GM19043 (cell line): ENCODE measurements at regions not wholly inside any gene's neighbourhood (a gene's known extent, or its start where the extent isn't known, plus 50 kb on each side); places are given as distances from the start of the nearest gene placed in this dataset.

ENCODE experiments used
- ATAC-seq: cut with Tn5 transposase; IDR thresholded peaks from one replicate; pipeline ENCODE4 v1.9.1; 2021; ENCODE audit warnings: low read depth; ENCODE audit not compliant: unreplicated experiment

DNA sequence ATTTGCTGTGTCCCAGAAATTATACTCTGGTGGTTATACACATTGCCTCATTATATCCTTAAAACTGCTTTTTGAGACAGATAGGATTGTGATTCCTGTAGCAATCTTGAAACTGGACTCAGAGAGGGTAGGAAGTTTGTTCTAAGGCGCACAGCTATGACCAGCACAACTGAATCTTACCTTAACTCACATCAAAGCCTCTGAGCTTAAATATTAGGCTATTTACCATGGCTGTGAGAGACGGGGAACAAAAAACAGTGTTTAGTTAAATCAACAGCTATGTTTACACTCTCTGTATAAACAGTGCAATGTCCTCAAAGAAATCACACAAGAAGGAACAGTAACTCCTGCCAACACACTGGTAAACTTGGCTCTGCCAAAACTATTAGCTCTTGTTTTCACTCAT, 50.9 kb upstream of the TUT7 start:
- no peak for ATAC-seq
